ENCODE measurements at regions not wholly inside any gene's neighbourhood (a gene's known extent, or its start where the extent isn't known, plus 50 kb on each side); places are given as distances from the start of the nearest gene placed in this dataset.

DNA sequence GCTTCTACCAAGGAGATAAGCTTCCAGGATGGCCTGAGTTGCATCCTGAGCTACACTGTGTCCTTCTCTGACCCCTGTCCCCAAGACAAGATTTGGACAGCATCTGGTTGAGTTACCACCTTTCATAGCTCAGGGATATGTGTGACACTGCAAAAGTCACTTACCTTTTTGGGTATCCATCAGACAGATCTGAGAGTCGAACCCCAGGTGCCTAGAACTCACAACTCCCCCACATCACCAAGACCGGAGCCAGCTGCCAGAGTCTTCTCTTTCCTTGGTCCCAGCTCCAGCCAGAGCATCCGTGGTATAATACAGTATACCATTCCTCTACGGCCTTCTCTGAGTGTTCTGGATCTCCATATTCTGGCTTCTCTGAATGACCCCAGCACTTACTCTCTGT is 133.0 kb downstream of the CD83 start:
- Histone ChIP-seq H3K4me1 (ENCODE audit: control insufficient read depth, insufficient read depth, low read length) (peaks cover 9% of the 10 kb centered on the region), H3K36me3 (ENCODE audit: control insufficient read depth in 2 of 2, insufficient read depth in 2 of 2, low read length in 1 of 2) (no peaks in the 10 kb centered on the region), H3K4me2 (ENCODE audit: control insufficient read depth, insufficient read depth) (no peak overlapping the region), H2AFZ (ENCODE audit: control insufficient read depth, low read depth, low read length) (no peak overlapping the region), H3K27me3 (replicated peaks in 1 of 2; ENCODE audit: control insufficient read depth in 2 of 2, insufficient read depth in 2 of 2, low read length in 1 of 2) (no peaks in the 10 kb centered on the region), H3K9ac (ENCODE audit: control insufficient read depth, insufficient read depth, low read length) (no peak overlapping the region), H3K4me3 (no peak overlapping the region), H3K9me3 (replicated peaks; ENCODE audit: control insufficient read depth, insufficient read depth, low read length) (no peaks in the 10 kb centered on the region), H3K79me2 (ENCODE audit: control insufficient read depth, insufficient read depth, low read length) (no peaks in the 10 kb centered on the region), H4K20me1 (ENCODE audit: control insufficient read depth, insufficient read depth) (no peaks in the 10 kb centered on the region), H3K27ac (ENCODE audit: control insufficient read depth, insufficient read depth) (no peak overlapping the region)
- FAIRE-seq (no peak), ATAC-seq (no peak), DNase-seq (ENCODE audit: low read depth, low spot score) (no peak)
- POLR2A ChIA-PET: interaction anchor here (0.6 kb wide), 2 partner anchors 20 to 1412 kb away, joined by 3 to 5 read pairs; partner anchors contain the start of gene DTNBP1
- BruUV-seq (replicated peaks): no TSS peak
- CTCF ChIA-PET: interaction anchor here (0.9 to 1.2 kb wide), 4 partner anchors 12 to 205 kb away, joined by 3 to 4 read pairs (median 3); no protein-coding TSS in a partner anchor
- SMC1A ChIA-PET (ENCODE audit: uncharacterized antibody, unreplicated experiment): interaction anchor here (1.0 to 1.3 kb wide), 2 partner anchors 21 to 59 kb away, joined by 3 read pairs; no protein-coding TSS in a partner anchor
- intact Hi-C loops (cut with micrococcal nuclease; ENCODE audit: unreplicated experiment): no loop called here
- RAD21 ChIA-PET (ENCODE audit: unreplicated experiment): no interaction called here
- in situ Hi-C loops (cut with MboI): no loop called here
- 50% methylated on average over 4 of the region's 4 CpGs for WGBS (ENCODE audit: insufficient coverage, insufficient replicate concordance, low lambda C conversion rate, missing lambda C conversion rate)
- TF ChIP-seq, protein P1, sequence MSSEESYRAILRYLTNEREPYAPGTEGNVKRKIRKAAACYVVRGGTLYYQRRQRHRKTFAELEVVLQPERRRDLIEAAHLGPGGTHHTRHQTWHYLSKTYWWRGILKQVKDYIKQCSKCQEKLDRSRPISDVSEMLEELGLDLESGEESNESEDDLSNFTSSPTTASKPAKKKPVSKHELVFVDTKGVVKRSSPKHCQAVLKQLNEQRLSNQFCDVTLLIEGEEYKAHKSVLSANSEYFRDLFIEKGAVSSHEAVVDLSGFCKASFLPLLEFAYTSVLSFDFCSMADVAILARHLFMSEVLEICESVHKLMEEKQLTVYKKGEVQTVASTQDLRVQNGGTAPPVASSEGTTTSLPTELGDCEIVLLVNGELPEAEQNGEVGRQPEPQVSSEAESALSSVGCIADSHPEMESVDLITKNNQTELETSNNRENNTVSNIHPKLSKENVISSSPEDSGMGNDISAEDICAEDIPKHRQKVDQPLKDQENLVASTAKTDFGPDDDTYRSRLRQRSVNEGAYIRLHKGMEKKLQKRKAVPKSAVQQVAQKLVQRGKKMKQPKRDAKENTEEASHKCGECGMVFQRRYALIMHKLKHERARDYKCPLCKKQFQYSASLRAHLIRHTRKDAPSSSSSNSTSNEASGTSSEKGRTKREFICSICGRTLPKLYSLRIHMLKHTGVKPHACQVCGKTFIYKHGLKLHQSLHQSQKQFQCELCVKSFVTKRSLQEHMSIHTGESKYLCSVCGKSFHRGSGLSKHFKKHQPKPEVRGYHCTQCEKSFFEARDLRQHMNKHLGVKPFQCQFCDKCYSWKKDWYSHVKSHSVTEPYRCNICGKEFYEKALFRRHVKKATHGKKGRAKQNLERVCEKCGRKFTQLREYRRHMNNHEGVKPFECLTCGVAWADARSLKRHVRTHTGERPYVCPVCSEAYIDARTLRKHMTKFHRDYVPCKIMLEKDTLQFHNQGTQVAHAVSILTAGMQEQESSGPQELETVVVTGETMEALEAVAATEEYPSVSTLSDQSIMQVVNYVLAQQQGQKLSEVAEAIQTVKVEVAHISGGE (CRISPR knock-in tag; IDR thresholded peaks at IDR 0.05): no peak
- TF ChIP-seq TCF7 (IDR thresholded peaks at IDR 0.05; ENCODE audit: borderline replicate concordance): no peak
- no peak for TF ChIP-seq ATF7 (IDR thresholded peaks at IDR 0.05; ENCODE audit: low read depth)
- no peak for TF ChIP-seq BACH1 (IDR thresholded peaks at IDR 0.05; ENCODE audit: borderline replicate concordance)
- TF ChIP-seq, protein P2, sequence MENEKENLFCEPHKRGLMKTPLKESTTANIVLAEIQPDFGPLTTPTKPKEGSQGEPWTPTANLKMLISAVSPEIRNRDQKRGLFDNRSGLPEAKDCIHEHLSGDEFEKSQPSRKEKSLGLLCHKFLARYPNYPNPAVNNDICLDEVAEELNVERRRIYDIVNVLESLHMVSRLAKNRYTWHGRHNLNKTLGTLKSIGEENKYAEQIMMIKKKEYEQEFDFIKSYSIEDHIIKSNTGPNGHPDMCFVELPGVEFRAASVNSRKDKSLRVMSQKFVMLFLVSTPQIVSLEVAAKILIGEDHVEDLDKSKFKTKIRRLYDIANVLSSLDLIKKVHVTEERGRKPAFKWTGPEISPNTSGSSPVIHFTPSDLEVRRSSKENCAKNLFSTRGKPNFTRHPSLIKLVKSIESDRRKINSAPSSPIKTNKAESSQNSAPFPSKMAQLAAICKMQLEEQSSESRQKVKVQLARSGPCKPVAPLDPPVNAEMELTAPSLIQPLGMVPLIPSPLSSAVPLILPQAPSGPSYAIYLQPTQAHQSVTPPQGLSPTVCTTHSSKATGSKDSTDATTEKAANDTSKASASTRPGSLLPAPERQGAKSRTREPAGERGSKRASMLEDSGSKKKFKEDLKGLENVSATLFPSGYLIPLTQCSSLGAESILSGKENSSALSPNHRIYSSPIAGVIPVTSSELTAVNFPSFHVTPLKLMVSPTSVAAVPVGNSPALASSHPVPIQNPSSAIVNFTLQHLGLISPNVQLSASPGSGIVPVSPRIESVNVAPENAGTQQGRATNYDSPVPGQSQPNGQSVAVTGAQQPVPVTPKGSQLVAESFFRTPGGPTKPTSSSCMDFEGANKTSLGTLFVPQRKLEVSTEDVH (IDR thresholded peaks at IDR 0.05; ENCODE audit: low read depth, partially characterized antibody): no peak
- TF ChIP-seq SMC3 (IDR thresholded peaks at IDR 0.05; ENCODE audit: borderline replicate concordance, low read length): no peak
- TF ChIP-seq GABPA (IDR thresholded peaks at IDR 0.05; ENCODE audit: low read depth): no peak
- TF ChIP-seq ZNF622 (IDR thresholded peaks at IDR 0.05): no peak
- TF ChIP-seq, protein P3, sequence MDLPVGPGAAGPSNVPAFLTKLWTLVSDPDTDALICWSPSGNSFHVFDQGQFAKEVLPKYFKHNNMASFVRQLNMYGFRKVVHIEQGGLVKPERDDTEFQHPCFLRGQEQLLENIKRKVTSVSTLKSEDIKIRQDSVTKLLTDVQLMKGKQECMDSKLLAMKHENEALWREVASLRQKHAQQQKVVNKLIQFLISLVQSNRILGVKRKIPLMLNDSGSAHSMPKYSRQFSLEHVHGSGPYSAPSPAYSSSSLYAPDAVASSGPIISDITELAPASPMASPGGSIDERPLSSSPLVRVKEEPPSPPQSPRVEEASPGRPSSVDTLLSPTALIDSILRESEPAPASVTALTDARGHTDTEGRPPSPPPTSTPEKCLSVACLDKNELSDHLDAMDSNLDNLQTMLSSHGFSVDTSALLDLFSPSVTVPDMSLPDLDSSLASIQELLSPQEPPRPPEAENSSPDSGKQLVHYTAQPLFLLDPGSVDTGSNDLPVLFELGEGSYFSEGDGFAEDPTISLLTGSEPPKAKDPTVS (IDR thresholded peaks at IDR 0.05; ENCODE audit: low read depth, low read length): no peak
- TF ChIP-seq KDM1A (IDR thresholded peaks at IDR 0.05; ENCODE audit: borderline replicate concordance): no peak
- TF ChIP-seq ZBED1 (IDR thresholded peaks at IDR 0.05; ENCODE audit: borderline replicate concordance): no peak
- TF ChIP-seq STAT1 (conservative IDR thresholded peaks at IDR 0.05): no peak
- TF ChIP-seq SUZ12 (IDR thresholded peaks at IDR 0.05; ENCODE audit: unreplicated experiment): no peak
- TF ChIP-seq, protein P4, sequence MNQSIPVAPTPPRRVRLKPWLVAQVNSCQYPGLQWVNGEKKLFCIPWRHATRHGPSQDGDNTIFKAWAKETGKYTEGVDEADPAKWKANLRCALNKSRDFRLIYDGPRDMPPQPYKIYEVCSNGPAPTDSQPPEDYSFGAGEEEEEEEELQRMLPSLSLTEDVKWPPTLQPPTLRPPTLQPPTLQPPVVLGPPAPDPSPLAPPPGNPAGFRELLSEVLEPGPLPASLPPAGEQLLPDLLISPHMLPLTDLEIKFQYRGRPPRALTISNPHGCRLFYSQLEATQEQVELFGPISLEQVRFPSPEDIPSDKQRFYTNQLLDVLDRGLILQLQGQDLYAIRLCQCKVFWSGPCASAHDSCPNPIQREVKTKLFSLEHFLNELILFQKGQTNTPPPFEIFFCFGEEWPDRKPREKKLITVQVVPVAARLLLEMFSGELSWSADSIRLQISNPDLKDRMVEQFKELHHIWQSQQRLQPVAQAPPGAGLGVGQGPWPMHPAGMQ (IDR thresholded peaks at IDR 0.05; ENCODE audit: borderline replicate concordance): no peak
- TF ChIP-seq LARP7 (IDR thresholded peaks at IDR 0.05): no peak
- TF ChIP-seq NR2C2 (IDR thresholded peaks at IDR 0.05; ENCODE audit: borderline replicate concordance, control insufficient read depth, insufficient read length, low read depth): no peak

All from GM12878 (cell line).